ENCODE measurements at regions not wholly inside any gene's neighbourhood (a gene's known extent, or its start where the extent isn't known, plus 50 kb on each side); places are given as distances from the start of the nearest gene placed in this dataset.
"Not testable (repeated sequence)": the region's sequence is repeated elsewhere in the genome, so short reads cannot be mapped to it uniquely, and the experiment has no call there.

DNA sequence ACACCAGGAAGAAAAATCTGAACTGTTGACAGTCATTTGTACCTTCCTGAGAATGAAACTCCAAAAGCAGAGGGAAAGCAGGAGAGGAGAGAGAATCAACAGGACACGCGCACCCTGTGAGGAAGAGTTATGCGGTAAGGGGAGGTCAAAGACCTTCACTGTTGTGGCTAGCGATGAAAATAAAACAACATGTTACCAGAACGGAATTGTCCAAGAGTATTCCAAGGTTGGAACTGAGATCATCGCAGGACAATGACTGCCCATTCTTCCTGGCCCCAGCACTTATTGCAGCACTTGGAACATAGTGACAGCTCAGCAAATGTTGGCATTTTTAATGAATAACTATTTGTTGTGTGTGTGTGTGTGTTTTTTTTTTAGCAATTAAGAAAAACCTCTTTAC is 176.0 kb upstream of the TSC22D1 start:
- DNase-seq: no peak

DNA sequence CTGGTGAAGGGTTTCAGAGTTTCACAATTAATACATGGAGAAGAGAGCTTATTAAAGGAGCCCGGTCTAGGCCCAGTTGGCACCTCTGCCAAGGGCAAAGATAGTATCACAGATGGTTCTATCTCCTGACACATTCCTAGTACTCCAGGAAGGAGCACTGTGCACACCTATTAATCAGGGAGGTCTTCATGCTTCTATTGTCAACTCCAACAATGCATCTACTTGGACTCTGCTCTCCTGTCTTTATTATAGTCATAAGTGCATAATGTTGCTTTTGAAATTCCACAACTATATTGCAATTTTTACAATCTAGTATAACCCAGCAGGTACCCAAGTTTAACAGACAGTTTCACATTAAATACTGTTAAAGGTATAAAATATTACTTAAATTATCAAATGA is 174.5 kb upstream of the TSC22D1 start:
- DNase-seq: no peak

DNA sequence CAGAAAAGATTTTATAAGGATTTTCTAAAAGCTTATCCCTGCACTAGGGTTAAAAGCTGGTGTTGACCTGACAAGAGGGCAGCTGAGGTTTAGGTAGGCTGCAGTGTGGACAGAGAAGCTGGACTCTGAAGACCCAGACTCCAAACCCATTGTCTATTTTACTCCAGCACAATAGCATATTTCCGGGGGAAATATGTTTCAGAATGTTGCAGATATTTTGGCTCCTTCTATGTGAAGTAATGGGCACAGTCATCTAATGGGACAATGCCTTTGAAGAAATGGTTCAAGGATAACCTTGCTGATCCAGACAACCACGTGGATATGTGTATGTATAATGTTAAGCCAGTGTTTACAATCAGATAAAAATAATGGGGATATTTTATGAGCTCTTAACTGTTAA is 173.8 kb upstream of the TSC22D1 start:
- no peak for DNase-seq

DNA sequence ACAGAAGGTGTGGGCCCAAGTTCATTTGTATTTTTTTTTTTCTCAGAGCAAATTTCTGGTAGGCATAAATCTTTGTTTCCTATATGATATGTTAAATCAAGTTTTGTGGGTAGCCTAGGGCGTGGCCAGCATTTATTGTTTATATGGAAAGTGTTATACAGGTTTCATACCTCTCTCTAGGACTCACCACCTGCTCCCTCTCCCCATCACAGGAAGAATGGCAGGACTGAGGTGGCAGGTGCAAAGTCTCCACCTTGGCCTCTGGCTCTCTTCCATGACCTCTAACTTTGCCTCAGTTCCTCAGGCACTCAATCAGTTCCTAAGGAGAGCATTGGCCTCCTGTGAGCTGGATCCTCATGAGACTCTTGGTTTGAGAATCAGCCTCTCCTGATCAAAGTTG is 172.3 kb upstream of the TSC22D1 start:
- no peak for DNase-seq

DNA sequence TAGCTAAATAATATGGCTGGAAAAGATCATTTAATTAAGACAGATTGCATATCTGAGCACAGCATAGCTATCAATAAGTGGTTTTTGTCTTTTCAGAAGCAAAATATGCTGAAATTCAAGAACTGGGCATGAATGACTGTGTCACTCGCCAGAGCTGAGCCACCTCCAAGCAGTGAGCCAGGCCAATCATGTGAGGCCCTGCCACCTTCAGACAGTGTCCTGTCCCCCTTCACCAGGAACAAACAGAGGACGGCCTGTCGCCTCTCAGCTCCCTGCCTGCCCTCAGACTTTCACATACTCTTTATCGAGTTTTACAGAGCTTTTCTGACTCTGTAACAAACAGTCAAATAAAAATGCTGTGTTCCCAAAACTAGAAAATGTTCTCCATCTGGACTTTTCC is 171.0 kb upstream of the TSC22D1 start:
- DNase-seq: no peak

DNA sequence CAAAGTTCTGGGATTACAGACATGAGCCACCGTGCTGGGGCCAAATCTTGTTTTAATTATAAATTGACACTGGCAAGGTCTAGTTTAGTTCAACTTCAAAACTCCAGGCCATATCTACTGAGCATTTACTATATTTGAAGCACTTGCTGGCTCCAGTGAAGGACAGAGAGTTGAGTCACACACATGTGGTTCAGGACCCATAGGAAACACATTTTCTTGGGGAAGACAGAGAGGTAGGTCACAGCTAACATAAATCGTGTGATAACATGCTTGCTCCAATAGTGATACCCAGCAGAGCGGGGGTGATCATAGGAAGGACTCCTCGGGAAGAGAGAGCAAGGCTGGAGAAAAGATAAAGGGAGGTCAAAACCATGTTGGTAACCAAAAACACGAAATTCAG is 170.6 kb upstream of the TSC22D1 start:
- DNase-seq: no peak

DNA sequence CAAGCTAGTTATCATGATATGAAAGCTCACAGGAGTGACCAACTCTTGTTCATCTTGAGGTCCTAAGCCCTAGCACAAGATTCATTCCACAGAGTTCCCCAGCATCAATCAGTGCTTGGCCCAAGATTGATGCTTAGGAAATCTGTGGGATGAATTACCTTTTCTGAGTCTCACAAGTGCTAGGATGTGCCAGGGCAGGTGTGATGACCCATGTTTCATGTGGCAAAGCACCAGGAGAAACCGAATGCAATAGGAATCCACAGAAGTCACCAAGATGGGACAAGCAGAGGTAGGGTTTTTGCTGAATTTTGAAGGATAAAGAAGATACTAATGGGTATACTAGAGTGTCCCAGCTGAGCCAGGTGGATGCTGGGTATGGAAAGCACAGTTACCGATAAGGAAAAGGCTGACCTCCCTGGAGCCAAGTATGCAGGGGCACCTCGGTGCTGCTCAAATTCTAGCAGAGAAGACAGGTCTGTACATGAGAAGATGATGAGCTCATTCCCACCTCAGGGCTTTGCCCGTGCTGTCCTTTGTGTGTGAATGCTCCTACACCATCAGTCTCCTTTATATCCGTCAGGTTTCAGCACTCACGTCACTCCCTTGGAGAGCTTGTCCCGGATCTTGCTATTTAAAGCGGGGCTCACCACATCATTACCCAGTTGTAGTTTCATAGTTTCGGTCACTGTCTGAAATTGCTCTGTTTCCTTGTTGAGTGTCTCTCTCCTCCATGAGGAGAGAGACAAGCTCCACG is 168.9 kb upstream of the TSC22D1 start:
- DNase-seq: no peak

DNA sequence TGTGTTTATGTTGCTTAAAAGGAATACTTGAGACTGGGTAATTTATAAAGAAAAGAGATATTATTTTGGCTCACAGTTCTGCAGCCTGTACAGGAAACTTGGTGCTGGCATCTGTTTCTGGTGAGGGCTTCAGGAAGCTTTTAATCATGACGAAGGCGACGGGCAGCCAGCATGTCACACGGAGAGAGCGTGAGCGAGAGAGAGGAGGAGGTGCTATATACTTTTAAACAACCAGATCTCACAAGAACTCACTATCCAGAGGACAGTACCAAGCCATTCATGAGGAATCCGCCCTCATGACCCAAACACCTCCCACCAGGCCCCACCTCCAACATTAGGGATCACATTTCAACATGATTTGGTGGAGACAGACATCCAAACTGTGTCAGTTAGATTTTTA is 163.4 kb upstream of the TSC22D1 start:
- DNase-seq: no peak

DNA sequence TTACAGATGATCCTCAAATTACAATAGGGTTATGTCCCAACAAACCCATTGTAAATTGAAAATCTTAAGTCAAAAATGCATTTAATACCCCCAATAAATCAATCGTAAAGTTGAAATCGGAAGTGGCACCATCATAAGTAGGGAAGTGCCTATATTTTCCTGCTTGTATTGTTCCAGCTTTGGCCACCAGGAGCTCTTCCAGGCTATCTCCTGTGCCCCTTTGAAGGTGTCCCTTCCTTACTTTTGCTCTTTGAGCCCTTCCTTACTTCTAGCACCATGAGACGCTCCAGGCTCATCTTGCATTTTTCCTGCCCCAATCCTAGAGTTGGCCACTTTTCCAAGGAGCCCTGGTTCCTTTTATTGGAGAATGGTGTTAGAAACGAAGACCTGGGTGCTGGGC is 163.0 kb upstream of the TSC22D1 start:
- DNase-seq: no peak

DNA sequence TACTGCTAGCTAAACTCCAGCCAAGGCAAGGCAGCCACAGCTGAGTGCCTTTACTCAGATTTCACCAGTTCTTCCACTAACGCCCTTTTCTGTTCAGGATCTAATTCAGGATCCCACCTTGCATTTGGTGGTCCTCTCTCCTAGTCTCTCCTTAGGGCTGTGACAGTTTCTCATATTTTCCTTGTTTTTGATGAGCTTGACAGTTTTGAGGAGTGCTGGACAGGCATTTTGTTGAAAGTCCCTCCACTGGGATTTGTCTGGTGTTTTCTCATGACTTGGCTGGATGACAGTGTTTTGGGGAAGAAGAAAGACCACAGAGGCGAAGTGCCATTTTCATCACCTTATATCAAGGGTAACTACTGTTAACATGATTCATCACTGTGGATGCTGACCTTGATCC is 162.3 kb upstream of the TSC22D1 start:
- no peak for DNase-seq

DNA sequence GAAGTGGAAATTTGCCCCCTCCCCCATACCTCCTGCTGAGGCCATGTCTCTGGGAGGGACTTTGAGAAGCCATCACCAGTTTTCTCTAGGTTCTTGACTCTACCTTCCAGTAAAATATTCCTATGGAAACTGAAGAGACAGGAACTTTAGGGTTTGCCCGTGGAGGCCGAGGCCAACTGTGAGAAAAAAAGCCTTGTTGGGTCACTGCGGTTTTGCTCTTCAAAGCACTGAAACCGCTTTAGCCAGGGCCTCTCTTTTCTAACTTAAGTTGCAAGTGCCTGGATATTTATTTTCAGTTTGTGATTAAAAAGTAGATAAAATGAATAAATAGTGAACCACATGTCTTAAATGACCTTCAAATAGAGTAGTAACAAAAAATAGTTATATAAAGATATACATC is 159.7 kb upstream of the TSC22D1 start:
- no peak for DNase-seq

DNA sequence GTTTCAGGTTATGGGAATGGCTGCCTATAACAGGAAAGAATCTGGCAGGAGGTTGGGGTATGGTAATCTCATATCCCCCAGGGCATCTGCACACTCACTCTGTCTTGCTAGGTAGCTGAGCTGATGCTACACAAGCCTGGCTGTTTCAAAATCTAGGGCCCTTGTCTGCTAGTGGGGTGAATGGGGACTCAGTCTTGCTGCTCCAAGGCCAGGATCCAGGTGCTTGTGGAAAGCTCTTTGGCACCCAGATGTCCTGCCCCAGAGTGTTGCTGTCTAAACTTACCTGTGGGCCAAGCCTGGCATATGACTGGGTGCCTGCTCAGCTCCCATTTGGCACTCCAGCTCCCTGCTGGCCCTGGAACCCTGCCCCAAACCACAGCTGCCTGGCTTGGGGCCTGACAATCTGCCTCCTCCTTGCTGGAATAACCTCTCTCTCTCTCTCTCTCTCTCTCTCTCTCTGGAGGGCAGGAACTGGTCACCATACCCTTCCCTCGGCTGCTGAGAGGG is 158.1 kb upstream of the TSC22D1 start:
- DNase-seq: peak in 4 of 56 donors; percentile 1 to 14 (median 3)

DNA sequence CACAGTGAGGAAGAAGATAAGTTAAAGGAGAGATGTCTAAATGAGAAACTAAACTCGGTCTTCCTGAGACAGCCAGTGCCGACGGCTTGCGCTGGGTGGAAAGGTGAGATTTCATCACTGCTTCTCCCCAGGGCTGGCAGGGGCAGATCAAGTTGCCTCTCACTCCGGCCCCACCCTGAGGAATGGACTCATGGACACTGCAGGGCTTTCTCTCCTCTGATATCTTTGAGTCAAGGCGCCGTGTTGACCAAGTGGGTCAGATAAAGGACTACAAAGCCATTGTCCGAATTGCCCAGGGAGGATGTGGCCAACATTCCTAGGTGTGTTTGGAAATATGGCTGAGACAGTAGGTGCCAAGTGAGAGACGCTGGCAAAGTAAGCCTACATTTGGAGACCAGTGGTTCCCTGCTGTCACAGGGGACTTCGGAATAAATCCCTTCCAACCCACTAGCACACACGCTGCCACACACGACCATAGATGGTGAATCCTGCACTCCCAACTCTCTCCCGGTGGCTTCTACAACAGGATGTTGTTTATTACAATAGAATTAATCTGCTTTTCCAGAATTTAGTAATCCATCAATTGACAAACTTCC is 156.5 kb upstream of the TSC22D1 start:
- no peak for DNase-seq

DNA sequence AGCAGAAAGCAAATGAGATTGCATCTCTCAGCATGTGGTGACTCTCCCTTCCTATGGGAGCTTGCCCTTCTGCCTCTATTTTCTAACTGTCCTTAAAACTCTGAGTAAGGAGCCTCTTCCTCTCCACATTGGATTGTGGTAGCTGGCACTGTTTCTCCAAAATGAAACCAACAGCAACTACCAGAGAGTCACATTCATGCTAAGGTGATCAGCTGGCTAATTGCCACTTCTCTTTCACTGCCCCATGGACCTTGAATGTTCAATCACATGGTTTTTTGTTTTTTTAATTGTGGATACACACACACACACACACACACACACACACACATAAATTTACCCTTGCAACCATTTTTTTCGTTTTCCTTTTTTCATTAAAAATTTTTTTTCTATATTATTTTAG is 154.7 kb upstream of the TSC22D1 start:
- DNase-seq: no peak

DNA sequence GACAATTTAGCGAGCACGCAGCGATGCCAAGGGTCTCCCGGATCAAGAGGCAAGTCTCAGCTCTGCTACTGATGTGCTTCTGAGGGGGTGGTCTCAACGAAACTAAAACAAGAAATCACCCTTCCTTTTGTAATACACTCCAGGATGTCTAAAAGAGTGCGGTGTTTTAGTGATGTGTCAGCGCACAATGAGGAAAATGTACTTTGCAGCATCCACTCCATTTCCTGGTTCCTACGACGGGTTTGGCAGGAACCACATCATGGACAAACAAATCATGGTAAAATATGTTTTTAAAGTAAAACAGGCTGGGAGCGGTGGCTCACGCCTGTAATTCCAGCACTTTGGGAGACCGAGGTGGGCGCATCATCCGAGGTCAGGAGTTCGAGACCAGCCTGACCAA is 154.0 kb upstream of the TSC22D1 start:
- DNase-seq: no peak

DNA sequence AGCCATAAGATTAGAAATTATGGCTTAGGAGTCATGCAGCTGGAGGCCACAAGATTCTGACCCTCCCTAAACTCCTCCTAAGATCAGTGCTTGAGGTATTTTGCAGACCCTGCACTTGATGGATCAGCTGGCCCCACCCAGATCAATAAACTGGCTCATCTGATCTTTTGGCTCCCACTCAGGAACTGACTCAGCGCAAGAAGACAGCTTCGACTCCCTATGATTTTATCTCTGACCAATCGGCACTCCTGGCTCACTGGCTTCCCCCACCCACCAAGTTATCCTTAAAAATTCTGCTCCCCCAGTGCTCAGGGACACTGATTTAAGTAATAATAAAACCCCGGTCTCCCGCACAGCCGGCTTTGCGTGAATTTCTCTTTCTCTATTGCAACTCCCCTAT is 151.5 kb upstream of the TSC22D1 start:
- DNase-seq: not testable (repeated sequence)

DNA sequence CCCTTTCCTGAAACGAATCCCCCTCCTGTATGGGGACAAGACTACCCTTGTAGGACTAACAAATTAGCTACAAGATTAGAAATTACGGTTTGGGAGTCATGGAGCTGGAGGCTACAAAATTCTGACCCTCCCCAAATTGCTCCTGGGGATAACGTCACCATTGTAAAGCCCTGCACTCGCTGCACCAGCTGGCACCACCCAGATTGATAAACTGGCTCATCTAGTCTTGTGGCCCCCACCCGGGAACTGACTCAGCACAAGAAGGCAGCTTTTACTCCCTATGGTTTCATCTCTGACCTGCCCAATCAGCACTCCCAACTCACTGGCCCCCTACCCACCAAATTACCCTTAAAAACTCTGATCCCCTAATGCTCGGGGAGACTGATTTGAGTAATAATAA is 150.6 kb upstream of the TSC22D1 start:
- DNase-seq: no peak

DNA sequence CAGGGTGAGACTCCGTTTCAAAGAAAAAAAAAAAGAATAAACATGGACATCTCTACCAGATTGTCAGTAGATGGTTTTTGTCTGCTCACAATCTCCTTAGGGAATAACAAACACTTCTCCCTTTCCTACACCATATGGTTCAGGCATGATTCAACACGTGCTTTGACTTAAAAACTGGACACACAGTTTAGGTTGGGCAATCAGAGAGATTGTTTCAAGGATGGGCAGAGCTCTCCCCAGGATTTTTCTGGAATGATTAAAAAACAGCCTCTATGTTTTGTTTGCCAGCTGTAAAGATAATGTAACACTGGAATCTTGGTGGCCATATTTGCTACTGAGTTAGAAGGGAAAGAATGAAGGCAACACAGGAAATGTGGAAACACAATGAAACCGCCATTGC is 150.1 kb upstream of the TSC22D1 start:
- DNase-seq: no peak

DNA sequence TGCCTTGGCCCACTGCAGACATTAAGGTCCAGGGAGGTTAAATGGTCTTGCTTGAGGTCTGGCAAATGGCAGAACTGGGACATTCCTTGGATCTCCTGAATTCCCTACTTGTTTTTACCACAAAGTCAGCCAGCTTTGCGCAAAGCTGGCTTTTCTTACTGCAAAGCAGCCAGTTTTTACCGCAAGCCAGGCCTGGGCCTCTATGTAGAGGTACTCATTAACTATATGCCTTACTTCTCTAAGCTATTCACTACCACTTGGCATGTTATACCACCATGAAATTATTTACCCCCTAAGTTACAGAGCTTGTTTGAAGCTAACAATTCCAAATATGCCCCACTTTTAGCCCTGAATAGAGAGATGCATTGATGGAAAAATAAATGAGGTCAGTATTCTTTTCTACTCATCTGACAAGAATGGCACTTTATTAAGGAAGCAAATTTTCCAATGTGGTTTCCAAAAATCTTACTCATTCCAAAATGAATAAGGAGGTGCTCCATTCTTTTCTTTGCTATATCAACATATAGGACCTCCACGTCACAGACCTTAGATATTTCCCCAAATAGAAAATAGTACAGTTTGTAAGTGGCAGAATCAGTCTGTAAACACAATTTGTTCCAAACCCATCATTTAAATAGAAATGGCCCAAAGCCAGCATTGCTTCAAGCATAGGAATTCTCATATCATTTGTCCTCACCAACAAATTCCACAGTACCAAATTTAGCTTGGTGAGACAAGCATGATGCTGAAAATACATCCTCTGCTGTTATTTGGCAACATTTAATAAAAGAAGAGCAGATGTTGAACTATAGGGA is 143.9 kb upstream of the TSC22D1 start:
- DNase-seq: no peak

DNA sequence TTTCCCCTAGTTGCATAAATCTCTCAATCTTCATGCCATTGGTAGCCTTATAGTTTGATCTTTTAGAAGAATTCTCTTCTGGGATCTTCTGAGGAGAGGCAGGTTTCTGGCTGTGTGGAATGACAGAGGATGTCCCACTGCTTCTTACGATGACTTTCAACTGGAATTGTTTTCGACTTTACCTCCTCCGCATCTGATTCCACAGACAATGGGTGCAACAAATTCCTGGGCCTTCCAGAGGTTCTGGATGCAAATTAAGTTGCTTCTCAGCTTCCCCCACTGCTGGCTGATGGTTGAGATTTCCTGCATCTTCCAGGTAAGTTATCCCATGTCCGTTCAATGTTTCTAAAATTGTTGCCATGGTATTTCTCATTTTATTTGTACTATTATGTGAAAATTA is 142.3 kb upstream of the TSC22D1 start:
- DNase-seq: no peak

DNA sequence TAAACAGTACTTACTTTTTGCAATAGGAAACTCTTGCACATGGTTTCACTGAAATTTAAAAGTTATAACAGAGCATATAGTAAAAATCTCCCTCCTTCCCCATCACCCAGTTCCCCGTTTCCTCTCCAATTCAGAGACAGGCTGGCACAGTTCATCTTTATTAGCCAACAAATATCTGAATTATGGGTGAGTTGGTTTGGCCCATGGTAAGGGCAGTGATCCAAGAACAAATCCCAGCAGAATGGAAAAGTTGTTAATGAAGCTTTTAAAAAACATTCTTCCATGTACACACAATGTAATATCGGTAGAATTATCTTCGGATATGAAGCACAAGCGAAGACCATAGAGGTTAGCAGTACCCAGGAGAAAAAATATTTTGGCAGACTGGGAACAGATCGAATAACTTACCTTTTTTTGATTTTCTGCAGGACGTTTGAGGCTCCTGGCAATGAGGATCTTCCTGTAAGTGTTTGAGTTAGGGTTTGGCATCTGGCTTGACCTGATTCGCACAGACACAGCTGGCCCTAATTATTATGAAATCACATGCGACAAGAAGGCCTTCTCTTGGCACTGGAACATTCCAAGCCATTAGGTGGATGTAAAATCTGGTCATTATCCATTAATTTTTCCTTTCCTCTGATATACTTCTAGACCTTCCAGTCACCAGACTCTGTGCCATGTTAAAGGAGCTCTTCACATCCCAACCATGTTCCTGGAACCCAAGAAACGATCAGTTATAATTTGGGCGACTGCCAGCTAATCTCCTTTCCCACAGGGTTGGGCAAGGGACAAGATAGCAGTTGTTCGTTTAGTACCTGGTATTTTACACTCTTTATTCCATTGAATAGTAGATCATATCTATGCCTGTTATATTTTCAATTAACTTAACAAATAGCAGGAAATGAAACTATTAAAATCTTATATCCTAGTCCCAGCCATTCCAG is 139.4 kb upstream of the TSC22D1 start:
- no peak for DNase-seq
